Vagina (tissue), 2 donors: ENCODE measurements at regions not wholly inside any gene's neighbourhood (a gene's known extent, or its start where the extent isn't known, plus 50 kb on each side); places are given as distances from the start of the nearest gene placed in this dataset.
A peak's percentile ranks its signal among the peaks of the same experiment; 100 is the strongest.

Experiments used
- DNase-seq, 2 donors: peaks; one replicate each; pipeline ENCODE4 v3.0.0-alpha.2; 2017; ENCODE audit errors: extremely low spot score in 2 of 2
- H3K27ac ChIP-seq: fragments of 200-600 bp; sonication (generic); one replicate; pipeline ENCODE4 v1.5.1; 2019
- H3K27me3 ChIP-seq: fragments of 200-600 bp; sonication (generic); one replicate; pipeline ENCODE4 v1.5.1; 2019
- H3K36me3 ChIP-seq, 2 donors: fragments of 200-600 bp; sonication (generic); one replicate each; pipeline ENCODE4 v1.5.1; 2017 to 2019
- H3K4me1 ChIP-seq: fragments of 200-600 bp; sonication (generic); one replicate; pipeline ENCODE4 v1.5.1; 2019
- H3K4me3 ChIP-seq, 2 donors: fragments of 200-600 bp; sonication (generic); 1 replicate in 1 of 2; 2 replicates in 1 of 2; pipeline ENCODE4 v1.5.1; 2016 to 2019
- H3K9me3 ChIP-seq: fragments of 200-600 bp; sonication (generic); one replicate; pipeline ENCODE4 v1.5.1; 2019
- CTCF ChIP-seq, 3 experiments: fragments of 450-650 bp in 2 of 3; fragments of 200-600 bp in 1 of 3; sonication (generic) in 1 of 3; IDR thresholded peaks; one replicate each; pipeline ENCODE4 v1.5.1; 2017 to 2019; ENCODE audit warnings: antibody characterized with exemption in 3 of 3, mild to moderate bottlenecking in 2 of 3, moderate library complexity in 2 of 3
- POLR2A ChIP-seq, 2 donors: fragments of 450-650 bp; IDR thresholded peaks; one replicate each; pipeline ENCODE4 v1.6.1; 2017; ENCODE audit warnings: antibody characterized with exemption in 2 of 2, mild to moderate bottlenecking in 2 of 2, moderate library complexity in 2 of 2
- POLR2AphosphoS5 ChIP-seq, 2 donors: sonication (generic); formaldehyde crosslinking; IDR thresholded peaks; one replicate each; pipeline ENCODE4 v1.9.0; 2017; ENCODE audit warnings: antibody characterized with exemption in 2 of 2, mild to moderate bottlenecking in 2 of 2, low read depth in 1 of 2; ENCODE audit not compliant: insufficient read depth in 1 of 2
- intact Hi-C: fragments of 100-400 bp; cut with DNase I; formaldehyde crosslinking; loops from one replicate; pipeline ENCODE4 v1.15.1; 2023

GRCh38 chr2:237154884-237155851 lies 69.5 kb downstream of the COPS8 start:
- intact Hi-C loops, result loop anchor here (5.0 to 10.0 kb wide), 2 partner anchors 257 to 320 kb away; partner anchors contain the start of gene COL6A3
- DNase-seq, result peak in 1 of 2 donors; percentile 86
- TF ChIP-seq POLR2AphosphoS5 (IDR thresholded peaks at IDR 0.05; ENCODE audit: insufficient read depth in 1 of 2, low read depth in 1 of 2), result no peak
- no peak for TF ChIP-seq POLR2A (IDR thresholded peaks at IDR 0.05)
- TF ChIP-seq CTCF (IDR thresholded peaks at IDR 0.05), result no peak
- peaks cover 36% of the 10 kb centered on the region for H3K4me1 ChIP-seq
- H3K27me3 ChIP-seq, result no peaks in the 10 kb centered on the region
- H3K36me3 ChIP-seq, result no peaks in the 10 kb centered on the region
- peak overlapping the region; percentile 98 for H3K27ac ChIP-seq
- H3K9me3 ChIP-seq, result no peaks in the 10 kb centered on the region
- H3K4me3 ChIP-seq, result no peak overlapping the region

- TF ChIP-seq POLR2AphosphoS5 (IDR thresholded peaks at IDR 0.05; ENCODE audit: insufficient read depth in 1 of 2, low read depth in 1 of 2) (peak; percentile 76 to 98), POLR2A (IDR thresholded peaks at IDR 0.05) (peak in 1 of 2 donors; percentile 23), CTCF (IDR thresholded peaks at IDR 0.05) (no peak)
- Histone ChIP-seq H3K27ac (peak overlapping the region; percentile 98), H3K4me3 (no peak overlapping the region), H3K36me3 (no peaks in the 10 kb centered on the region), H3K27me3 (no peaks in the 10 kb centered on the region), H3K4me1 (peaks cover 41% of the 10 kb centered on the region), H3K9me3 (no peaks in the 10 kb centered on the region)
- peak in 1 of 2 donors; percentile 89 for DNase-seq
- intact Hi-C loops, result loop anchor here (5.0 to 10.0 kb wide), 2 partner anchors 256 to 319 kb away; partner anchors contain the start of gene COL6A3
Observed at GRCh38 chr2:237156031-237156856, 70.6 kb downstream of the COPS8 start.

GRCh38 chr2:237156857-237157779 lies 71.4 kb downstream of the COPS8 start:
- no peaks in the 10 kb centered on the region for H3K36me3 ChIP-seq
- peaks cover 41% of the 10 kb centered on the region for H3K4me1 ChIP-seq
- H3K27me3 ChIP-seq, result no peaks in the 10 kb centered on the region
- H3K27ac ChIP-seq, result peak overlapping the region; percentile 98
- DNase-seq, result peak in 1 of 2 donors; percentile 74
- no peak for TF ChIP-seq CTCF (IDR thresholded peaks at IDR 0.05)
- no peak for TF ChIP-seq POLR2A (IDR thresholded peaks at IDR 0.05)
- TF ChIP-seq POLR2AphosphoS5 (IDR thresholded peaks at IDR 0.05; ENCODE audit: insufficient read depth in 1 of 2, low read depth in 1 of 2), result no peak
- intact Hi-C loops, result loop anchor here (5.0 to 10.0 kb wide), 2 partner anchors 255 to 318 kb away; partner anchors contain the start of gene COL6A3
- H3K4me3 ChIP-seq, result no peak overlapping the region
- H3K9me3 ChIP-seq, result no peaks in the 10 kb centered on the region

- peak in 1 of 2 donors; percentile 56 for DNase-seq
- H3K9me3 ChIP-seq, result no peaks in the 10 kb centered on the region
- H3K36me3 ChIP-seq, result no peaks in the 10 kb centered on the region
- peaks cover 41% of the 10 kb centered on the region for H3K4me1 ChIP-seq
- intact Hi-C loops, result loop anchor here (5.0 to 10.0 kb wide), 2 partner anchors 255 to 317 kb away; partner anchors contain the start of gene COL6A3
- TF ChIP-seq CTCF (IDR thresholded peaks at IDR 0.05) (no peak), POLR2A (IDR thresholded peaks at IDR 0.05) (no peak), POLR2AphosphoS5 (IDR thresholded peaks at IDR 0.05; ENCODE audit: insufficient read depth in 1 of 2, low read depth in 1 of 2) (no peak)
- H3K4me3 ChIP-seq, result no peak overlapping the region
- H3K27ac ChIP-seq, result peak overlapping the region; percentile 98
- H3K27me3 ChIP-seq, result no peaks in the 10 kb centered on the region
Observed at GRCh38 chr2:237157780-237158102, 72.1 kb downstream of the COPS8 start.
